H1 (cell line): ENCODE measurements at regions not wholly inside any gene's neighbourhood (a gene's known extent, or its start where the extent isn't known, plus 50 kb on each side); places are given as distances from the start of the nearest gene placed in this dataset.

ENCODE experiments used
- CTCF ChIA-PET: fragments of 300-600 bp; sonication (Branson Sonifier 250); formaldehyde crosslinking; loops from one replicate; lab custom pipeline; 2021; ENCODE audit not compliant: partially characterized antibody; lab: Charles Lee
- POLR2A ChIA-PET: fragments of 300-600 bp; sonication (Branson Sonifier 250); formaldehyde crosslinking; loops from one replicate; lab custom pipeline; 2021; ENCODE audit warnings: inconsistent platforms; ENCODE audit not compliant: partially characterized antibody; lab: Charles Lee
- DNase-seq, 2 experiments: peaks; one replicate each; pipeline versions ENCODE4 v3.0.0 to v3.0.0-alpha.2; 2010 to 2022; ENCODE audit warnings: low spot score in 2 of 2, low read depth in 1 of 2, mixed read lengths in 1 of 2
- FAIRE-seq: peaks from 2 replicates; lab custom pipeline; 2011; peaks lifted over from hg19 to GRCh38; lab: Jason Lieb, UNC
- H2AFZ ChIP-seq: 2 replicates; pipeline ENCODE4 v1.8.1; 2012; ENCODE audit warnings: low read length, inconsistent platforms
- H2AK5ac ChIP-seq: 2 replicates; pipeline ENCODE4 v1.6.1; 2013; ENCODE audit warnings: low read depth, low read length
- H2BK120ac ChIP-seq: replicated peaks from 2 replicates; pipeline ENCODE3; 2013; ENCODE audit warnings: low read depth, low read length, inconsistent platforms
- H2BK12ac ChIP-seq: 2 replicates; pipeline ENCODE4 v1.6.1; 2013; ENCODE audit warnings: low read depth, low read length
- H2BK15ac ChIP-seq: 2 replicates; pipeline ENCODE4 v1.6.1; 2013; ENCODE audit warnings: low read length
- H2BK20ac ChIP-seq: 2 replicates; pipeline ENCODE4 v1.6.1; 2013; ENCODE audit warnings: low read length
- H2BK5ac ChIP-seq: 2 replicates; pipeline ENCODE4 v1.6.1; 2013; ENCODE audit warnings: low read depth, low read length
- H3K14ac ChIP-seq: 2 replicates; pipeline ENCODE4 v1.6.1; 2013; ENCODE audit warnings: inconsistent platforms; ENCODE audit not compliant: insufficient read length
- H3K18ac ChIP-seq: 2 replicates; pipeline ENCODE4 v1.6.1; 2013; ENCODE audit warnings: low read length; ENCODE audit errors: extremely low read depth
- H3K23ac ChIP-seq: 2 replicates; pipeline ENCODE4 v1.6.1; 2013; ENCODE audit warnings: inconsistent platforms; ENCODE audit not compliant: insufficient read length
- H3K23me2 ChIP-seq: 2 replicates; pipeline ENCODE4 v1.6.1; 2013; ENCODE audit warnings: low read depth, low read length
- H3K27ac ChIP-seq: 2 replicates; pipeline ENCODE4 v1.6.1; 2011; ENCODE audit warnings: low read depth, low read length, inconsistent platforms
- H3K27me3 ChIP-seq, 4 experiments: replicated peaks in 1 of 4; 1 replicate in 1 of 4; 2 replicates in 3 of 4; pipeline versions ENCODE4 v1.6.1 to v1.8.1; 2011 to 2013; ENCODE audit warnings: low read length in 3 of 4, mild to moderate bottlenecking in 3 of 4, inconsistent platforms in 2 of 4, mixed read lengths in 2 of 4, moderate library complexity in 1 of 4; ENCODE audit not compliant: control insufficient read depth in 3 of 4, insufficient read depth in 3 of 4; ENCODE audit errors: extremely low read depth in 1 of 4
- H3K36me3 ChIP-seq, 4 experiments: 2 replicates each; pipeline versions ENCODE4 v1.6.1 to v1.8.1; 2011 to 2013; ENCODE audit warnings: mild to moderate bottlenecking in 4 of 4, low read length in 3 of 4, moderate library complexity in 2 of 4, control low read depth in 1 of 4, inconsistent platforms in 1 of 4; ENCODE audit not compliant: insufficient read depth in 4 of 4, control insufficient read depth in 2 of 4
- H3K4ac ChIP-seq: replicated peaks from 2 replicates; pipeline ENCODE3; 2013; ENCODE audit warnings: low read length, low read depth, mixed read lengths, inconsistent platforms; ENCODE audit not compliant: insufficient read length
- H3K4me1 ChIP-seq, 4 experiments: replicated peaks in 1 of 4; 1 replicate in 1 of 4; 2 replicates in 3 of 4; pipeline versions ENCODE4 v1.6.1 to v1.8.1; 2011 to 2013; ENCODE audit warnings: low read length in 3 of 4, inconsistent platforms in 2 of 4, mixed read lengths in 1 of 4; ENCODE audit not compliant: insufficient read depth in 4 of 4, control insufficient read depth in 3 of 4
- H3K4me2 ChIP-seq, 2 experiments: 2 replicates each; pipeline versions ENCODE4 v1.6.1 to v1.8.1; 2011 to 2013; ENCODE audit warnings: low read depth in 2 of 2, low read length in 2 of 2, control low read depth in 1 of 2, inconsistent platforms in 1 of 2, mild to moderate bottlenecking in 1 of 2; ENCODE audit not compliant: insufficient read depth in 1 of 2
- H3K4me3 ChIP-seq, 4 experiments: fragments of 200-600, 300-600 bp in 1 of 4; sonication (generic), shearing (Covaris generic), sonication (Bioruptor Twin) in 1 of 4; 2 replicates each; pipeline versions ENCODE4 v1.5.1 to v1.8.1; 2011 to 2016; ENCODE audit warnings: low read length in 4 of 4, low read depth in 3 of 4, control low read depth in 2 of 4, inconsistent platforms in 2 of 4, mild to moderate bottlenecking in 2 of 4, mixed read lengths in 1 of 4, moderate library complexity in 1 of 4; ENCODE audit not compliant: insufficient read depth in 2 of 4; ENCODE audit errors: extremely low read depth in 1 of 4
- H3K56ac ChIP-seq: replicated peaks from 2 replicates; pipeline ENCODE3; 2013; ENCODE audit warnings: low read depth, mild to moderate bottlenecking, mixed read lengths, low read length, inconsistent platforms; ENCODE audit not compliant: insufficient read length
- H3K79me1 ChIP-seq: 2 replicates; pipeline ENCODE4 v1.6.1; 2013; ENCODE audit warnings: low read depth, low read length, control low read depth
- H3K79me2 ChIP-seq, 2 experiments: 2 replicates each; pipeline versions ENCODE4 v1.6.1 to v1.8.1; 2012 to 2013; ENCODE audit warnings: low read length in 2 of 2, mild to moderate bottlenecking in 2 of 2, inconsistent platforms in 1 of 2; ENCODE audit not compliant: insufficient read depth in 2 of 2, control insufficient read depth in 1 of 2
- H3K9ac ChIP-seq, 4 experiments: replicated peaks in 1 of 4; 1 replicate in 1 of 4; 2 replicates in 3 of 4; pipeline versions ENCODE4 v1.6.1 to v1.8.1; 2011 to 2013; ENCODE audit warnings: low read depth in 3 of 4, low read length in 3 of 4, control low read depth in 2 of 4, mild to moderate bottlenecking in 2 of 4, moderate library complexity in 2 of 4, inconsistent platforms in 1 of 4; ENCODE audit errors: extremely low read depth in 1 of 4
- H3K9me3 ChIP-seq, 2 experiments: 2 replicates each; pipeline versions ENCODE4 v1.6.1 to v1.8.1; 2012 to 2013; ENCODE audit warnings: mild to moderate bottlenecking in 2 of 2, moderate library complexity in 2 of 2, control low read depth in 1 of 2, inconsistent platforms in 1 of 2, low read depth in 1 of 2, low read length in 1 of 2, mixed read lengths in 1 of 2; ENCODE audit not compliant: insufficient read depth in 2 of 2
- H4K20me1 ChIP-seq, 2 experiments: replicated peaks in 1 of 2; 2 replicates each; pipeline versions ENCODE3 to v1.8.1; 2011 to 2013; ENCODE audit warnings: inconsistent platforms in 2 of 2, low read length in 2 of 2, mild to moderate bottlenecking in 1 of 2; ENCODE audit not compliant: insufficient read depth in 2 of 2, control insufficient read depth in 1 of 2
- H4K5ac ChIP-seq: 2 replicates; pipeline ENCODE4 v1.6.1; 2013; ENCODE audit warnings: low read length, low read depth, mixed read lengths, inconsistent platforms; ENCODE audit not compliant: insufficient read length
- H4K8ac ChIP-seq: 2 replicates; pipeline ENCODE4 v1.8.0; 2013; ENCODE audit warnings: mild to moderate bottlenecking, moderate library complexity, low read length, inconsistent platforms; ENCODE audit not compliant: insufficient read depth; ENCODE audit errors: extremely low read depth
- H4K91ac ChIP-seq: replicated peaks from 2 replicates; pipeline ENCODE3; 2013; ENCODE audit warnings: low read length, mixed read lengths, inconsistent platforms; ENCODE audit not compliant: insufficient read length
- BCL11A ChIP-seq, 2 experiments: IDR thresholded peaks; one replicate each; pipeline ENCODE4 v1.6.1; 2011; ENCODE audit warnings: low read depth in 2 of 2, low read length in 2 of 2, mild to moderate bottlenecking in 2 of 2
- BRCA1 ChIP-seq: IDR thresholded peaks from 2 replicates; pipeline ENCODE4 v1.6.1; 2012; ENCODE audit warnings: low read depth, low read length, improper control_type of control experiment
- E2F6 ChIP-seq: IDR thresholded peaks from 2 replicates; pipeline ENCODE4 v1.6.1; 2012; ENCODE audit warnings: inconsistent platforms
- MAFK ChIP-seq: IDR thresholded peaks from 2 replicates; pipeline ENCODE4 v1.6.1; 2012; ENCODE audit warnings: low read depth, mild to moderate bottlenecking, improper control_type of control experiment, low read length
- WGBS, 2 experiments: shearing (Covaris generic) in 1 of 2; methylation state at CpG; one replicate each; pipeline versions ENCODE4 v1.1.6 to v1.1.7; 2013 to 2015; ENCODE audit warnings: low lambda C conversion rate in 2 of 2, mixed read lengths in 2 of 2, inconsistent platforms in 1 of 2, low coverage in 1 of 2, missing lambda C conversion rate in 1 of 2; ENCODE audit not compliant: insufficient replicate concordance in 2 of 2, insufficient coverage in 1 of 2, insufficient read length in 1 of 2; ENCODE audit errors: extremely low coverage in 1 of 2, missing lambda C conversion rate in 1 of 2; 5-methylcytosine and 5-hydroxymethylcytosine counted together

GRCh38 chr2:163401481-163401880 is 334.3 kb downstream of the FIGN start:
- Histone ChIP-seq H2BK15ac (no peak overlapping the region), H2BK20ac (no peak overlapping the region), H4K8ac (no peak overlapping the region), H3K4me2 (no peak overlapping the region), H2BK5ac (no peak overlapping the region), H3K18ac (no peak overlapping the region), H3K79me2 (no peaks in the 10 kb centered on the region), H2AFZ (no peak overlapping the region), H3K9me3 (no peaks in the 10 kb centered on the region), H3K14ac (no peak overlapping the region), H3K4me3 (no peak overlapping the region)
- ChIA-PET CTCF (no interaction called here), POLR2A (no interaction called here)
- WGBS, 2 experiments: 92% methylated on average over 3 of the region's 3 CpGs; no CpG with 5 or more reads in 1 of the 2 experiments
- no peak for TF ChIP-seq BCL11A (IDR thresholded peaks at IDR 0.05; ENCODE audit: low read depth in 2 of 2, low read length in 2 of 2)
- no peak for TF ChIP-seq MAFK
- no peak for TF ChIP-seq BRCA1
- no peak for TF ChIP-seq E2F6
- TF ChIP-seq, all 59 proteins: peak for 0
- no peak overlapping the region for H3K56ac ChIP-seq
- no peak overlapping the region for H3K23ac ChIP-seq
- H3K9ac ChIP-seq: no peak overlapping the region
- no peaks in the 10 kb centered on the region for H3K36me3 ChIP-seq
- no peaks in the 10 kb centered on the region for H3K4me1 ChIP-seq
- no peak overlapping the region for H3K4ac ChIP-seq
- no peaks in the 10 kb centered on the region for H3K27me3 ChIP-seq
- DNase-seq (no peak), FAIRE-seq (no peak)
- no peaks in the 10 kb centered on the region for H3K23me2 ChIP-seq
- no peak overlapping the region for H4K5ac ChIP-seq
- H2BK120ac ChIP-seq: no peak overlapping the region
- H4K91ac ChIP-seq: no peak overlapping the region
- H3K79me1 ChIP-seq: no peaks in the 10 kb centered on the region
- no peak overlapping the region for H2BK12ac ChIP-seq
- H3K27ac ChIP-seq: no peak overlapping the region
- H2AK5ac ChIP-seq: no peak overlapping the region
- no peaks in the 10 kb centered on the region for H4K20me1 ChIP-seq
